DMS 273 (cell line): ENCODE measurements at regions not wholly inside any gene's neighbourhood (a gene's known extent, or its start where the extent isn't known, plus 50 kb on each side); places are given as distances from the start of the nearest gene placed in this dataset.
"Not testable (repeated sequence)": the region's sequence is repeated elsewhere in the genome, so short reads cannot be mapped to it uniquely, and the experiment has no call there.

Experiments used
- DNase-seq: peaks from one replicate; lab custom pipeline; 2025; ENCODE audit not compliant: unreplicated experiment; lab: John Stamatoyannopoulos, UW

- DNase-seq, result no peak
Measured at GRCh38 chr14:27222671-27223070, 624.8 kb upstream of the NOVA1 start.

DNA sequence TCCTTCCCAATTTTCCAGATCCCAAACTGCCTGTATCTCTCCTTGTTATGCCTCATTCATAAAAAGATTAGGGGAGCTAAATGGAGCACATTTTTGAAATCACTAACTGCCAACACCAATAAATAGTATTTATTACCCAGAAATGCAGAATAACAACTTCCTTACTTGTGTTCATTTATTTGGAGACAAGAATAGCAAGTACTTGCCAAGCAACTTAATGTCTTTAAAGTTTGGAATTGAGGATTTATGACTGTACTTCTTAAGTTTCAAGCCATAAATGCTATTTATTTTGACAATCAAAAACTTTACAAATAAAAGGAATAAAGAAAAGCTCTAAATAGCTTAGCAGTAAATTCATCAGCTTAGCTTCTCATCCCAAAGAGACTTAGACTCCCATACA, 626.1 kb upstream of the NOVA1 start:
- DNase-seq, result no peak

GRCh38 chr14:27228053-27228452, 630.2 kb upstream of the NOVA1 start:
- no peak for DNase-seq

GRCh38 chr14:27234331-27234730, 636.5 kb upstream of the NOVA1 start:
- no peak for DNase-seq

- no peak for DNase-seq
Measured at GRCh38 chr14:27236601-27237000, 638.8 kb upstream of the NOVA1 start.

GRCh38 chr14:27242874-27243273, 645.0 kb upstream of the NOVA1 start:
- no peak for DNase-seq

DNA sequence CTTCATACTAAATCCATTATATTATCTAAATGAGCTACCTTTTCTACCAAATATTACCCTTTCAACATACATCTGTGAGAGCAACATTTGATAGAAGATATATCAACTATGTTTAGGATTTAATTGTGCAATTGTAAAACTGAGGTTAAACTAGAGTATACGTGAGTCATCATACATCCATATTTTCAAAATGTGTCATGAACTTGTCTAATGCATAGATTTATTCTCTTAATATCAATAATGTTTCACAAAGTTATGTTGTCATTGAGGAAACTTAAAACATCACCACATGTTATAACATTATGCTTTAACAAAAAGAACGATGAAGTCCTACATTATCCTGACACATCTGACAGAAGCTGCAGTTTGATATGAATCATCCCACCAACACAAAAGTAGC, 645.5 kb upstream of the NOVA1 start:
- DNase-seq, result no peak

DNA sequence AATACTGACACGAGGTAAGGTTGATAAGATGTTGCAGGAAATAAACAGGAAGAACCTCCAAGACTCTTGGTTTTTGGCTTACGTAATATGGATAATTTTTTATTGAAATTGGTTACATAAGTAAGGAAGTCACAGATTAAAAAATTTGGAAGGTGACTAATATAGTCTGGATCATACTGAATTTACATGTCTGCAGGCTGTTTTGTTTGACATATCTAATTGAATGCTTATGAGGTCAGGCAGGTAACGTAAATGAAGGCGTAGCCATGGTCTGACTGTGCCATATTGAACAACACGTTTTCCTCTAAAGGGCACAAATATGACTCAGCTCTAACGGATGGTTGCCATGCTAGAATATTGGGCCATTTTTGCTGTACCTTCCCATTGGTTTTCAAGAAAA, 648.1 kb upstream of the NOVA1 start:
- DNase-seq, result no peak

GRCh38 chr14:27253966-27254365, 656.1 kb upstream of the NOVA1 start:
- no peak for DNase-seq

DNA sequence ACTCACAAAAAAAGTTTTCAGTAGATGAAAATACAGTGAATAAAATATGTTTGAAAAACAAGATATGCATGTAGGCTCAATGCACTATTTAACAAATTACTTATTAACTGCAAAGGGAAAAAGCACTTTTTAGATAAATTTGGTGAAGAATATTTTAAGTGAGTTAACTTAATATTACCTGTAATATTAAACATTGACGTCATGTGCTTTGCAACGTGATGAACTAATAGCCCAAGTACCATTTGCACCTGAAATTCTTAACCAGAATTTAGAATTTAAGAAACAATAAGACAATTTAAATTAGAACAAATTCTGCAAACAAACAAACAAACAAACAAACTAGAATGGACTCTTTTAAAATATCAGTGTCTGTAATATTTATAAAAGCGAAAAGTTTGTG, 659.0 kb upstream of the NOVA1 start:
- no peak for DNase-seq

GRCh38 chr14:27267876-27268275, 670.0 kb upstream of the NOVA1 start:
- DNase-seq, result no peak

DNA sequence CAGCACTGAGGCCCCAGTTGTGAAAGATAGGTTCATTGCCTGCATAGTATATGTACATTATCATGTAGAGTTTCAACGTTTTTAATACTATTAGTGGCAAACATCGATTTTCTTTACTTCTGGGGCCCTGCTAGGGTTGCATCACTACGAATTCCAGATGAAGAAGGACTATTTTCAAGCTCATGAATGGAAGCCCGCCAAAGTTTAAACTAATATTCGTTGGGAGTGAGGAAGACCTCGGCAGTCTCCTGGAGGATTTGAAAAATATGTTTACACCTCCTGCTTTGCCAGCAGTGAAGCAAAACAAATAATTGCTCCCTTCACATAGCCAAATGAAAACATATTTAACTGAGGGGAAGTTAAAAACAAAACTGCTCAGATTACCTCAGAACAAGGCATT, 672.9 kb upstream of the NOVA1 start:
- DNase-seq, result no peak

DNA sequence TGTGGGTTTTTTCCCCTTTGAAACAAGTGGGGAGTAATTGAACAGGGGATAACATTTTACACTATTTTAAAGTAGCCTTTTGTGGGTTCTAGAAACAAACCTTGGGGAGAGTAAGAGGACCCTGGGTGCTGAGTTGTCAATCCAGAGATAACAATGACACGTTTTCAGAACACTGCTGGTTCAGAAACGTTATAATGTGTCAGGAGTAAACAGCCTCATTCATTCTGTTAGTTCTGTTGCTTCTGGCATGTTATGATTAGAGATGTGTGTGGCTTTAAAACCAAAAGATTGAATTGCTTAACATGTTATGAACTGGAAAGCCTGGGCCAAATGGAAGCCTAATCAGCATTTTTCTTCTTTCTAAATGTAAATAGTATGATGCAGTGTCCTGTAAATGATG, 680.5 kb upstream of the NOVA1 start:
- no peak for DNase-seq

DNA sequence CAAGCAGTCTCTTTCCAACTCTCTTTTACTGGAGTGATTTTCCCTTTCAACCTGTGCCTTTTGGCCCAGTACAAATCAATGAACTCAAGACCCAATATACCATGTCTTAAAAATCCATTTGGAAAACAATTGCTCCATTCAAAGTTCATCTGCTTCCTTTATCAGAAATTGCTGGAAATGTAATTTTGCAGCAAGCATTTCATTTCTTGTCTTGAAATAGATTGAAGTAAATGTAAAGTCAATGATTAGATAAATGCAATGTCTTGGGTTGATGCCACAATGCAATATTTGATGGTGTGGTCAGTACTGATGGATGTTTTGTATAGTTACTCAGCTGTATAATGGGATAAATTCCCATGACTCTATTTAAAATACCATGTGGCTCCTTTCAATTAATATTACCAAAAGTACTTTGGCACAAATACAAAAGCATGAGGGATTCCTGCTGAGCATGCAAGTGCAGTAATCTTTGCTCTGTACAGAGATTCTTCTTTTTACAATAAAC, 707.7 kb upstream of the NOVA1 start:
- DNase-seq, result no peak

GRCh38 chr14:27312730-27313129, 714.9 kb upstream of the NOVA1 start:
- DNase-seq, result not testable (repeated sequence)

GRCh38 chr14:27314231-27314630, 716.4 kb upstream of the NOVA1 start:
- no peak for DNase-seq

DNA sequence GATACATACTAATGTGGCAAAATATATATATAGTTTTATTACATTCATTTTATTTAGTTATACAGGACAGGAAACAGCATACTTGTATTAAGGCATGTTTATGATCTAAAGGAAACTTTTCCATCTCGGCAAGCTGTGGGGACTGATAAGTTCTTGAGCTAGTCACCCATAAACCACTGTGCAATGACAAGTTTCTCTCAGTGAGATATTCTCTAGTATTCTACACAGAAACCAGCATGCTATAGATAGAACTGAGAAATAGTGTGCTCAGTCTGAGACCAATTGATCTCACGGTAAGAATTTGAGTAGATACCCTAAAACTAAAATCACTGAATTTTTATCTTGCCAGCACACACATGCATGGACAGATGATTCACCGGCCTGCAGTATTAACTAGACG, 717.6 kb upstream of the NOVA1 start:
- DNase-seq, result no peak

DNA sequence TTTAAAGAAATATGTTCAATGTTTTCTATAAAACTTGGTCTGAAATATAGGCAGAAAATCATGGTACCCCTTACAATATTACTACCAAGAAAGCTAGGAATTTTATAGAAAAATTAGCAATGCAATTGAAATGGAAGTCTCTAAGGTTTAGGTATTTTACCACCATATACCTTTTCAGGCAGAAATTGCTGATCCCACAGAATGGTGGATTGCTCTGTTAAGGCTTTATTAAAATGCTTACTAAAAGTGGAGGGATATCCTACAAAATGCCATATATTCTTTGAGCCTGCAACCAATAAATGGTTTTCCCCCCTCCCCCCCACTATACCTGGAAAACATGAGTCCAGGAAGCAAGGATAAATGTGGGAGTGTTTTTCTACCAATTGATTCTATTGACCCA, 718.1 kb upstream of the NOVA1 start:
- DNase-seq, result no peak

GRCh38 chr14:27318774-27319420, 721.1 kb upstream of the NOVA1 start:
- DNase-seq, result no peak

DNA sequence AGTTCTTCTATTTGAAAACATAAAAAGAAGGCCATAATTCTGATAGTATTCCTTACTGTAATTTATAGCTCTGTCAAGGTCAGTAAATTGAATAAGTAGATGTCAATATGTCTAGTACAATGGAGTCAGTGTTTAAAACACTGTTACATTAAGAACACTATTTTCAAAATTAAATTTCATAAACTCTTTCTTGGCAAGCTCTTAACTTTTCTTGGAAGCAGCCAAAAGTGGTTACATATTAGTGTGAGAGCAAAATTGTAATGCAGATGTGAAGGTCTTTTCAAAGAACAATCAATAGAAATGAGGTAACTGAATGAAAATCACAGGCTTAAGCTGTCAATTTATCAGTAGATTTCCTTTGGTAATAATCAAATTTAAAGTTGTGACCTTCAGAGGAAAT, 722.4 kb upstream of the NOVA1 start:
- DNase-seq, result no peak

DNA sequence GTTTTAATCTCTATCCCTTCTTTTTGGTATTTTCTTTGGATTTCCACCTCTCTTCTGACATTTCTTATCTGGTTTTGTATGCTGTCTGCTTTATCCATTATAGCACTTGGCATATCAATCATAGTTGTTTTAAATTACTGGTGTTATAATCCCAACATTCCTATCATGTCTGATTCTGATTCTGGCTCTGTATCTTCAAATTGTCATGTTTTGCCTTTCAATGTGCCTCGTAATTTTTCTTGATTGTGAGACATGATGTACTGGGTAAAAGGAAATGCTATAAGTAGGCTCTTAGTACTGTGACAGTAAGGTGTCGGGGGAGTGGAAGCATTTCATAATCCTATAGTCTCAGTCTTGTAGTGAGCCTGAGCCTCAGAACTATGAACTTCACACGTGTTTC, 729.3 kb upstream of the NOVA1 start:
- no peak for DNase-seq

- DNase-seq, result no peak
Measured at GRCh38 chr14:27338012-27338411, 740.2 kb upstream of the NOVA1 start.

DNA sequence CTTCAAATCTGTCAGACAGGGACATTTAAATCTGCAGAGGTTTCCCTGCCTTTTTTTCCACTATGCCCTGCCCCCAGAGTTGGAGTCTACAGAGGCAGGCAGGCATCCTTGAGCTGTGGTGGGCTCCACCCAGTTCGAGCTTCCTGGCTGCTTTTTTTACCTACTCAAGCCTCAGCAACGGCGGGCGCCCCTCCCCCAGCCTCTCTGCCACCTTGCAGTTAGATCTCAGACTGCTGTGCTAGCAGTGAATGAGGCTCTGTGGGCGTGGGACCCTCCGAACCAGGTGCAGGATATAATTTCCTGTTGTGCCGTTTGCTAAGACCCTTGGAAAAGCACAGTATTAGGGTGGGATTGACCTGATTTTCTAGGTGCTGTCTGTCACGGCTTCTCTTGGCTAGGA, 765.2 kb upstream of the NOVA1 start:
- DNase-seq, result not testable (repeated sequence)
